Erythroblast (primary cell): ENCODE measurements at regions not wholly inside any gene's neighbourhood (a gene's known extent, or its start where the extent isn't known, plus 50 kb on each side); places are given as distances from the start of the nearest gene placed in this dataset.

Experiments
- GATA1 ChIP-seq: IDR thresholded peaks from 2 replicates; pipeline ENCODE4 v1.6.1; 2011; ENCODE audit warnings: low read depth, mild to moderate bottlenecking, control low read depth, low read length, moderate library complexity
- POLR2A ChIP-seq: IDR thresholded peaks from 2 replicates; pipeline ENCODE4 v1.6.1; 2011; ENCODE audit warnings: mild to moderate bottlenecking, low read length

DNA sequence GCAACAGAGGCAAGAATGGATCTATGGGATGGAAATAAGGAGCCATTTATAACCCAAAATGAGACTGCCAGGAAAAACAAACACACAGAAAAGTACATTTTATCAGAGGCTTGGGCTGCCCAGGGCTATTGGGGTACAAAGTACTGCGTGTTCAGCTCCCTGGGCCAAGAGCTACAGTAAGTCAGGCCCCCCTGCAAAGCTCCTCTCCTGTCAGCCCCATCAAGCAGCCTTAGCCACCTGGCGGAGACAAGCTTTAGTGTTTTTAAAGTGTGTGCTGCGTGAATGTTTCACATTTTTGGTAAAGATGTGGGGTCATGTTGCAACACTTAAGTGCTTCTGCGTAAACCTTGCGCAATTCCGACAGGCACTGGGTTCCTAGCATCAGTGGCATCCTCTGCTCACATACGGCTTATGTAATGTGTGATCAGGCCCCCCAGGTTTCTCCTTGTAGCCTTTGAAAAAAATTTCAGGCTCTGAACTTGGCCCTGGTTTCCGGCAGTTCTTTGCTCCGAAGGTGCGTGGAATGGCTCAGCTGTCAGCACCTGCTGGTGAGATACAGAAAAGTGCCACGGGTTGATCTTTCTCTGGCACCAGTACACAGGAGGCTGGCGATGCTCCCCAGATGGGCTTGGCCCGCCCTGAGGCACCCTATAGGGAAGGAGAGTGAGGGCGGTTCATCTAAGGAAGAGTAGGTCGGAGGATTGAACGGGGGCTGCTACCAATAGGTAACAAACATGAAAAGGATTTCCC, 198.7 kb upstream of the EEA1 start:
- no peak for TF ChIP-seq POLR2A
- TF ChIP-seq GATA1, result no peak
